ENCODE measurements at regions not wholly inside any gene's neighbourhood (a gene's known extent, or its start where the extent isn't known, plus 50 kb on each side); places are given as distances from the start of the nearest gene placed in this dataset.

DNA sequence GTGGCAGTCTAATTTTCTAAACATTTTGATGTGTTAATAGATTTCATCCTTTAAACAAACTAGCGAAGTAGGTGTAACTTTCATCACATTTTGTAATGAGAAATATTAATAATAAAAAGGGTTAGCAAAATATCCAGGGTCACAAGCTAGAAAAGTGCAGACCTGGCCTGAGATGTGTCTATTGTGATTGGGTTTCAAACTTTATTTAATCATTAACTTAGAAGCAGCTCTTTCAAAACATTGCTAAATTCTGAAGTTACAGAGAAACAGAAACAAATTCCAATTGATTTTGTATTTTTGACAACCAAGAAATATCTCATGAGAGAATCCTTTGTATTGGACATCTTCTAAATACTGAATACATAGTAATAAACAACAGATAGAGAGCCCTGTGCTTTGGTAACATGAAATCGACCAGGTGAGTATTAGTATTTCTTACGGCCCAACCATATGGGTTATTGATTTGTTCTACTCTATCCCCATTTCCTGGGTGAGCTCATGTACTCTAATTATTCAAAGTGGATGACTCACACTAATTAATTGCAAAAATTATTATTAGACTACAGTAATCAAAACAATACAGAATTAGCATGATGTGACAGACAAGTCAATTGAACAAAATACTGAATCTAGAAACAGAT, 1093.8 kb upstream of the AGA start:
- TF ChIP-seq, protein P1, sequence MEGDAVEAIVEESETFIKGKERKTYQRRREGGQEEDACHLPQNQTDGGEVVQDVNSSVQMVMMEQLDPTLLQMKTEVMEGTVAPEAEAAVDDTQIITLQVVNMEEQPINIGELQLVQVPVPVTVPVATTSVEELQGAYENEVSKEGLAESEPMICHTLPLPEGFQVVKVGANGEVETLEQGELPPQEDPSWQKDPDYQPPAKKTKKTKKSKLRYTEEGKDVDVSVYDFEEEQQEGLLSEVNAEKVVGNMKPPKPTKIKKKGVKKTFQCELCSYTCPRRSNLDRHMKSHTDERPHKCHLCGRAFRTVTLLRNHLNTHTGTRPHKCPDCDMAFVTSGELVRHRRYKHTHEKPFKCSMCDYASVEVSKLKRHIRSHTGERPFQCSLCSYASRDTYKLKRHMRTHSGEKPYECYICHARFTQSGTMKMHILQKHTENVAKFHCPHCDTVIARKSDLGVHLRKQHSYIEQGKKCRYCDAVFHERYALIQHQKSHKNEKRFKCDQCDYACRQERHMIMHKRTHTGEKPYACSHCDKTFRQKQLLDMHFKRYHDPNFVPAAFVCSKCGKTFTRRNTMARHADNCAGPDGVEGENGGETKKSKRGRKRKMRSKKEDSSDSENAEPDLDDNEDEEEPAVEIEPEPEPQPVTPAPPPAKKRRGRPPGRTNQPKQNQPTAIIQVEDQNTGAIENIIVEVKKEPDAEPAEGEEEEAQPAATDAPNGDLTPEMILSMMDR (IDR thresholded peaks at IDR 0.05) = no peak
- TF ChIP-seq POLR2A (IDR thresholded peaks at IDR 0.05; ENCODE audit: low read depth) (no peak), POLR2AphosphoS5 (IDR thresholded peaks at IDR 0.05) (no peak), EP300 (IDR thresholded peaks at IDR 0.05) (no peak)

All from esophagus muscularis mucosa (tissue), 4 donors.